H9 (cell line): ENCODE measurements at regions not wholly inside any gene's neighbourhood (a gene's known extent, or its start where the extent isn't known, plus 50 kb on each side); places are given as distances from the start of the nearest gene placed in this dataset.

ENCODE experiments used
- DNase-seq: peaks from one replicate; pipeline ENCODE4 v3.0.0-alpha.2; 2017
- H2AFZ ChIP-seq: one replicate; pipeline ENCODE4 v1.6.1; 2013; ENCODE audit warnings: mild to moderate bottlenecking, low read length, control low read depth, moderate library complexity
- H2AK5ac ChIP-seq: 2 replicates; pipeline ENCODE4 v1.6.1; 2013; ENCODE audit warnings: low read length, control low read depth, mixed read lengths; ENCODE audit not compliant: insufficient read length
- H2BK120ac ChIP-seq: one replicate; pipeline ENCODE4 v1.6.1; 2013; ENCODE audit warnings: low read depth, mild to moderate bottlenecking, low read length, control low read depth, inconsistent platforms; ENCODE audit not compliant: poor library complexity, severe bottlenecking
- H2BK12ac ChIP-seq: 2 replicates; pipeline ENCODE4 v1.6.1; 2013; ENCODE audit warnings: low read length, control low read depth, mixed read lengths, low read depth; ENCODE audit not compliant: insufficient read length
- H2BK15ac ChIP-seq: 2 replicates; pipeline ENCODE4 v1.6.1; 2013; ENCODE audit warnings: low read depth, low read length, control low read depth
- H2BK20ac ChIP-seq: one replicate; pipeline ENCODE4 v1.6.1; 2013; ENCODE audit warnings: low read depth, mild to moderate bottlenecking, low read length, control low read depth, inconsistent platforms; ENCODE audit not compliant: poor library complexity, severe bottlenecking
- H2BK5ac ChIP-seq: 2 replicates; pipeline ENCODE4 v1.6.1; 2013; ENCODE audit warnings: low read length, control low read depth, mixed read lengths; ENCODE audit not compliant: insufficient read length
- H3K14ac ChIP-seq: 2 replicates; pipeline ENCODE4 v1.6.1; 2013; ENCODE audit warnings: low read length, control low read depth; ENCODE audit not compliant: insufficient read depth
- H3K18ac ChIP-seq: 2 replicates; pipeline ENCODE4 v1.6.1; 2013; ENCODE audit warnings: low read depth, mild to moderate bottlenecking, mixed read lengths, low read length, control low read depth; ENCODE audit not compliant: insufficient read length
- H3K23ac ChIP-seq: 2 replicates; pipeline ENCODE4 v1.6.1; 2013; ENCODE audit warnings: low read length, control low read depth, mixed read lengths, low read depth; ENCODE audit not compliant: insufficient read length
- H3K23me2 ChIP-seq: 2 replicates; pipeline ENCODE4 v1.6.1; 2013; ENCODE audit warnings: low read depth, mild to moderate bottlenecking, mixed read lengths, low read length, control low read depth; ENCODE audit not compliant: insufficient read length, poor library complexity, severe bottlenecking
- H3K27ac ChIP-seq: 2 replicates; pipeline ENCODE4 v1.5.1; 2013; ENCODE audit warnings: low read length, control low read depth, mixed read lengths, low read depth; ENCODE audit not compliant: insufficient read length
- H3K27me3 ChIP-seq: 2 replicates; pipeline ENCODE4 v1.6.1; 2013; ENCODE audit warnings: low read length, control low read depth, inconsistent platforms; ENCODE audit not compliant: insufficient read depth
- H3K4ac ChIP-seq: 2 replicates; pipeline ENCODE4 v1.6.1; 2013; ENCODE audit warnings: low read depth, mild to moderate bottlenecking, control low read depth, inconsistent platforms, low read length, moderate library complexity
- H3K4me1 ChIP-seq: 2 replicates; pipeline ENCODE4 v1.6.1; 2013; ENCODE audit warnings: low read length, control low read depth, inconsistent platforms; ENCODE audit not compliant: insufficient read depth
- H3K4me2 ChIP-seq: 2 replicates; pipeline ENCODE4 v1.6.1; 2013; ENCODE audit warnings: low read length, control low read depth, mixed read lengths; ENCODE audit not compliant: insufficient read length, insufficient read depth
- H3K56ac ChIP-seq: 2 replicates; pipeline ENCODE4 v1.6.1; 2013; ENCODE audit warnings: low read depth, mild to moderate bottlenecking, mixed read lengths, low read length, control low read depth; ENCODE audit not compliant: insufficient read length
- H3K79me1 ChIP-seq: 2 replicates; pipeline ENCODE4 v1.6.1; 2013; ENCODE audit warnings: low read depth, mild to moderate bottlenecking, moderate library complexity, low read length, control low read depth, inconsistent platforms; ENCODE audit not compliant: insufficient read depth, poor library complexity, severe bottlenecking
- H3K79me2 ChIP-seq: 2 replicates; pipeline ENCODE4 v1.6.1; 2013; ENCODE audit warnings: low read length, control low read depth, inconsistent platforms; ENCODE audit not compliant: insufficient read depth
- H3K9ac ChIP-seq: 2 replicates; pipeline ENCODE4 v1.6.1; 2013; ENCODE audit warnings: low read length, control low read depth, mixed read lengths; ENCODE audit not compliant: insufficient read length; ENCODE audit errors: extremely low read depth
- H3K9me3 ChIP-seq: one replicate; pipeline ENCODE4 v1.6.1; 2013; ENCODE audit warnings: low read depth, low read length, inconsistent platforms; ENCODE audit not compliant: control insufficient read depth
- H3T11ph ChIP-seq: one replicate; pipeline ENCODE4 v1.6.1; 2013; ENCODE audit warnings: mild to moderate bottlenecking, low read length, control low read depth, inconsistent platforms
- H4K20me1 ChIP-seq: one replicate; pipeline ENCODE4 v1.6.1; 2013; ENCODE audit not compliant: control insufficient read depth, insufficient read length, insufficient read depth
- H4K5ac ChIP-seq: 2 replicates; pipeline ENCODE4 v1.6.1; 2013; ENCODE audit warnings: low read depth, mild to moderate bottlenecking, mixed read lengths, low read length, control low read depth; ENCODE audit not compliant: insufficient read length
- H4K8ac ChIP-seq: replicated peaks from 2 replicates; pipeline ENCODE4 v1.6.1; 2013; ENCODE audit warnings: low read length, control low read depth, mixed read lengths, low read depth; ENCODE audit not compliant: insufficient read length
- H4K91ac ChIP-seq: 2 replicates; pipeline ENCODE4 v1.6.1; 2013; ENCODE audit warnings: low read depth, mild to moderate bottlenecking, moderate library complexity, mixed read lengths, low read length, control low read depth; ENCODE audit not compliant: insufficient read length
- H3K27ac Mint-ChIP-seq, 3 experiments: 2 replicates in 2 of 3; 3 replicates in 1 of 3; pipeline ENCODE4 v1.8.0; 2020 to 2021; ENCODE audit warnings: mixed read lengths in 3 of 3, mild to moderate bottlenecking in 1 of 3, moderate library complexity in 1 of 3
- H3K27me3 Mint-ChIP-seq: 2 replicates; pipeline ENCODE4 v1.8.0; 2021; ENCODE audit warnings: low read depth, mild to moderate bottlenecking, moderate library complexity, mixed read lengths
- H3K36me3 Mint-ChIP-seq, 3 experiments: 2 replicates in 2 of 3; 3 replicates in 1 of 3; pipeline ENCODE4 v1.8.0; 2020 to 2021; ENCODE audit warnings: low read depth in 3 of 3, mixed read lengths in 3 of 3; ENCODE audit not compliant: insufficient read depth in 1 of 3
- H3K4me1 Mint-ChIP-seq, 2 experiments: 2 replicates each; pipeline ENCODE4 v1.8.0; 2020; ENCODE audit warnings: mixed read lengths in 2 of 2
- H3K4me3 Mint-ChIP-seq, 2 experiments: 2 replicates in 1 of 2; 3 replicates in 1 of 2; pipeline ENCODE4 v1.8.0; 2020 to 2021; ENCODE audit warnings: mild to moderate bottlenecking in 2 of 2, mixed read lengths in 2 of 2, moderate library complexity in 1 of 2
- H3K9me3 Mint-ChIP-seq, 2 experiments: 2 replicates in 1 of 2; 3 replicates in 1 of 2; pipeline ENCODE4 v1.8.0; 2020; ENCODE audit warnings: mild to moderate bottlenecking in 2 of 2, mixed read lengths in 2 of 2, moderate library complexity in 1 of 2
- WGBS: extraction: QIAGEN DNeasy Blood & Tissue Kit; methylation state at CpG from one replicate; pipeline ENCODE4 v1.1.7; 2013; ENCODE audit warnings: missing lambda C conversion rate, low lambda C conversion rate, mixed read lengths; ENCODE audit not compliant: insufficient read length; ENCODE audit errors: extremely low coverage; 5-methylcytosine and 5-hydroxymethylcytosine counted together
- TF ChIP-seq, protein P1 (sequence below): fragments of 200-600 bp; sonication (generic); conservative IDR thresholded peaks from 3 replicates; pipeline ENCODE4 v1.8.0; 2021; ENCODE audit warnings: antibody characterized with exemption, mild to moderate bottlenecking

DNA sequence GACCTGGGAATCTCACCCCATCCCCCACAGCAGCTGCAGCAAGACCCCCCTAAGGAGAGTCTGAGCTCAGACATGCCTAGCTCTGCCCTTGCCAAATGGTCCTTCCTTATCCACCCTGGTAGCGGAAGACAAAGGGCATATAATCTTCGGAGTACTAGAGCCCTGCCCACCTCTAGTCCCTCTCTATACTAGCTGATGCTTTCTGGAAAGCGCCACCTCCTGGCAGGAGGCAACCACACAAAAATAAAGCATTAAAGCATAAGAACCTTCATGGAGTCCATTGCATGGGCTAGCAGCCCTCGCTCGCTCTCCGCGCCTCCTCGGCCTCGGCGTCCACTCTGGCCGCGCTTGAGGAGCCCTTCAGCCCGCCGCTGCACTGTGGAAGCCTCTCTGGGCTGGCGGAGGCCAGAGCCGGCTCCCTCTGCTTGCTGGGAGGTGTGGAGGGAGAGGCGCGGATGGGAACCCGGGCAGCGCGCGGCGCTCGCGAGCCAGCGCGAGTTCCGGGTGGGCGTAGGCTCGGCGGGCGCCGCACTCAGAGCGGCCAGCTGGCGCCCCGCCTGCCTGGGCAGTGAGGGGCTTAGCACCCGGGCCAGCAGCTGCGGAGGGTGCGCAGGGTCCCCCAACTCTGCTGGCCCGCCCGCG is 941.2 kb downstream of the SUCLG1 start:
- Histone ChIP-seq H3K79me1 (no peaks in the 10 kb centered on the region), H2BK12ac (no peak overlapping the region), H3K9ac (no peak overlapping the region), H3K27ac (no peak overlapping the region), H3T11ph (no peak overlapping the region), H2BK15ac (no peak overlapping the region), H2BK120ac (no peak overlapping the region), H3K4me1 (no peaks in the 10 kb centered on the region), H3K4me2 (no peak overlapping the region), H4K5ac (no peak overlapping the region), H3K4ac (no peak overlapping the region), H3K23ac (no peak overlapping the region), H4K8ac (no peak overlapping the region), H3K14ac (no peak overlapping the region), H3K79me2 (no peaks in the 10 kb centered on the region), H2AK5ac (no peak overlapping the region), H4K20me1 (no peaks in the 10 kb centered on the region), H2BK5ac (no peak overlapping the region), H2AFZ (no peak overlapping the region), H4K91ac (no peak overlapping the region), H3K9me3 (no peaks in the 10 kb centered on the region), H3K23me2 (no peaks in the 10 kb centered on the region), H3K56ac (no peak overlapping the region), H3K18ac (no peak overlapping the region), H2BK20ac (no peak overlapping the region), H3K27me3 (no peaks in the 10 kb centered on the region)
- TF ChIP-seq, protein P1, sequence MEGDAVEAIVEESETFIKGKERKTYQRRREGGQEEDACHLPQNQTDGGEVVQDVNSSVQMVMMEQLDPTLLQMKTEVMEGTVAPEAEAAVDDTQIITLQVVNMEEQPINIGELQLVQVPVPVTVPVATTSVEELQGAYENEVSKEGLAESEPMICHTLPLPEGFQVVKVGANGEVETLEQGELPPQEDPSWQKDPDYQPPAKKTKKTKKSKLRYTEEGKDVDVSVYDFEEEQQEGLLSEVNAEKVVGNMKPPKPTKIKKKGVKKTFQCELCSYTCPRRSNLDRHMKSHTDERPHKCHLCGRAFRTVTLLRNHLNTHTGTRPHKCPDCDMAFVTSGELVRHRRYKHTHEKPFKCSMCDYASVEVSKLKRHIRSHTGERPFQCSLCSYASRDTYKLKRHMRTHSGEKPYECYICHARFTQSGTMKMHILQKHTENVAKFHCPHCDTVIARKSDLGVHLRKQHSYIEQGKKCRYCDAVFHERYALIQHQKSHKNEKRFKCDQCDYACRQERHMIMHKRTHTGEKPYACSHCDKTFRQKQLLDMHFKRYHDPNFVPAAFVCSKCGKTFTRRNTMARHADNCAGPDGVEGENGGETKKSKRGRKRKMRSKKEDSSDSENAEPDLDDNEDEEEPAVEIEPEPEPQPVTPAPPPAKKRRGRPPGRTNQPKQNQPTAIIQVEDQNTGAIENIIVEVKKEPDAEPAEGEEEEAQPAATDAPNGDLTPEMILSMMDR: peak; percentile 38; the same call in 2 of the 3 replicates
- Mint-ChIP-seq H3K4me3 (no peak overlapping the region), H3K36me3 (peaks cover 3 to 15% (median 3%) of the 10 kb centered on the region in 3 experiments), H3K27ac (peak overlapping the region in 2 of 3 experiments; percentile 28 to 70; a peak in 2 of 7 replicates), H3K4me1 (no peaks in the 10 kb centered on the region), H3K27me3 (no peaks in the 10 kb centered on the region), H3K9me3 (peaks cover 8 to 12% of the 10 kb centered on the region in 2 experiments)
- WGBS: no CpG with 5 or more reads among the region's 42 CpGs
- peak; percentile 33 for DNase-seq
